SH-SY5Y (cell line): ENCODE measurements at regions not wholly inside any gene's neighbourhood (a gene's known extent, or its start where the extent isn't known, plus 50 kb on each side); places are given as distances from the start of the nearest gene placed in this dataset.

ENCODE experiments used
- GATA2 ChIP-seq: IDR thresholded peaks from 2 replicates; pipeline ENCODE4 v1.6.1; 2011; ENCODE audit warnings: mild to moderate bottlenecking, low read depth, low read length
- GATA3 ChIP-seq: IDR thresholded peaks from 2 replicates; pipeline ENCODE4 v1.6.1; 2011; ENCODE audit warnings: low read depth, mild to moderate bottlenecking, low read length, moderate library complexity

DNA sequence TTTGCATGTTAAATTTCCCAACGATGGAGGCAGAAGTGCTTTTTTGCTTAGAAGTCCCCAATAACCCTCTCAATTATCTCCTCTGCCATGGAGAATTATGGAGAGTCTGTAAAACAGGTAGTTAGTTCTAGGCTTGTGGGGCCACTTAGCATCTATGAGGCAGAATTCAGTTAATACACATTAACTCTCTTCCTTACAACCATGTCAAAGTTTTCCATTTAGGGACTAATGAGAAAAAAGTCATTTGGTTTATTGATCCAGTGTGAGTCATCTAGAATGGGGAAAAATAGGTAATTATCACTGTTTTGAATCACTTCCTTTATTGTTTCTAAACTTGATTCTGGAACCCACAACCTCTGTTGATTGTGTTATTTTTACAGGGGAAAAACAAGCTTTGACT is 229.1 kb upstream of the COX10 start:
- TF ChIP-seq GATA2: no peak
- TF ChIP-seq GATA3: no peak
